GM12878 (cell line): ENCODE measurements at regions not wholly inside any gene's neighbourhood (a gene's known extent, or its start where the extent isn't known, plus 50 kb on each side); places are given as distances from the start of the nearest gene placed in this dataset.

Experiments used
- ATAC-seq: fragments of 200-7000 bp; cut with Tn5 transposase; 3 replicates; pipeline ENCODE4 v1.9.1; 2020; ENCODE audit warnings: mild to moderate bottlenecking, moderate library complexity
- BruUV-seq: library from RNA; stranded (reverse); fragments of 400-500 nt; replicated peaks from 2 replicates; lab custom pipeline; 2021; lab: Mats Ljungman, UMichigan
- CTCF ChIA-PET: fragments of 300-600 bp; sonication (Branson Sonifier 250); formaldehyde crosslinking; extraction: SDS; loops from one replicate; lab custom pipeline; 2021; ENCODE audit warnings: inconsistent platforms; lab: Yijun Ruan, JAX
- POLR2A ChIA-PET: fragments of 350-600 bp; formaldehyde crosslinking; extraction: SDS; loops from one replicate; lab custom pipeline; 2021; ENCODE audit warnings: inconsistent platforms; lab: Charles Lee
- RAD21 ChIA-PET: fragments of 300-600 bp; sonication (Branson Sonifier 250); formaldehyde crosslinking; loops from one replicate; lab custom pipeline; 2023; ENCODE audit warnings: antibody characterized with exemption; ENCODE audit not compliant: unreplicated experiment; lab: Charles Lee
- SMC1A ChIA-PET: fragments of 300-600 bp; sonication (Branson Sonifier 250); formaldehyde crosslinking; loops from one replicate; lab custom pipeline; 2023; ENCODE audit not compliant: unreplicated experiment, uncharacterized antibody; lab: Charles Lee
- DNase-seq: peaks from one replicate; pipeline ENCODE4 v3.0.0-alpha.2; 2011; ENCODE audit warnings: low read depth, low spot score
- FAIRE-seq: peaks from 3 replicates; lab custom pipeline; 2011; peaks lifted over from hg19 to GRCh38; lab: Jason Lieb, UNC
- H2AFZ ChIP-seq: 2 replicates; pipeline ENCODE4 v1.6.0; 2011; ENCODE audit warnings: low read depth, low read length, control low read depth; ENCODE audit not compliant: control insufficient read depth
- H3K27ac ChIP-seq: 2 replicates; pipeline ENCODE4 v1.5.1; 2011; ENCODE audit warnings: control low read depth; ENCODE audit not compliant: control insufficient read depth, insufficient read depth
- H3K27me3 ChIP-seq, 2 experiments: replicated peaks in 1 of 2; 2 replicates each; pipeline versions ENCODE4 v1.6.0 to v1.6.1; 2011; ENCODE audit warnings: low read length in 1 of 2; ENCODE audit not compliant: control insufficient read depth in 2 of 2, insufficient read depth in 2 of 2
- H3K36me3 ChIP-seq, 2 experiments: 2 replicates each; pipeline ENCODE4 v1.5.1; 2011; ENCODE audit warnings: low read length in 1 of 2; ENCODE audit not compliant: control insufficient read depth in 2 of 2, insufficient read depth in 2 of 2
- H3K4me1 ChIP-seq: 2 replicates; pipeline ENCODE4 v1.6.1; 2011; ENCODE audit warnings: mild to moderate bottlenecking, low read length, moderate library complexity, mixed read lengths; ENCODE audit not compliant: control insufficient read depth, insufficient read depth
- H3K4me2 ChIP-seq: 2 replicates; pipeline ENCODE4 v1.6.0; 2011; ENCODE audit warnings: control low read depth; ENCODE audit not compliant: control insufficient read depth, insufficient read depth
- H3K4me3 ChIP-seq: fragments of 200-600 bp; sonication (generic); 2 replicates; pipeline ENCODE4 v1.5.1; 2016
- H3K79me2 ChIP-seq: 2 replicates; pipeline ENCODE4 v1.6.0; 2011; ENCODE audit warnings: low read length; ENCODE audit not compliant: control insufficient read depth, insufficient read depth
- H3K9ac ChIP-seq: 2 replicates; pipeline ENCODE4 v1.8.0; 2011; ENCODE audit warnings: low read length, control low read depth, mixed read lengths; ENCODE audit not compliant: control insufficient read depth, insufficient read depth
- H3K9me3 ChIP-seq: replicated peaks from 3 replicates; pipeline ENCODE4 v1.5.1; 2011; ENCODE audit warnings: mild to moderate bottlenecking, low read length; ENCODE audit not compliant: control insufficient read depth, insufficient read depth
- H4K20me1 ChIP-seq: 2 replicates; pipeline ENCODE4 v1.6.0; 2011; ENCODE audit not compliant: control insufficient read depth, insufficient read depth
- BMI1 ChIP-seq: fragments of 450-650 bp; IDR thresholded peaks from 2 replicates; pipeline ENCODE4 v1.6.1; 2016; ENCODE audit warnings: mild to moderate bottlenecking, moderate library complexity, borderline replicate concordance
- LARP7 ChIP-seq: fragments of 450-650 bp; IDR thresholded peaks from 2 replicates; pipeline ENCODE4 v1.6.1; 2017; ENCODE audit warnings: mild to moderate bottlenecking
- MYC ChIP-seq: IDR thresholded peaks from 2 replicates; pipeline ENCODE4 v1.6.1; 2011; ENCODE audit warnings: mild to moderate bottlenecking, low read length, moderate library complexity, inconsistent platforms; ENCODE audit not compliant: insufficient read depth, insufficient replicate concordance, insufficient read length, severe bottlenecking
- NKRF ChIP-seq: fragments of 450-650 bp; conservative IDR thresholded peaks from 2 replicates; pipeline ENCODE4 v1.6.1; 2017; ENCODE audit warnings: mild to moderate bottlenecking, moderate library complexity
- PKNOX1 ChIP-seq: fragments of 450-650 bp; IDR thresholded peaks from 2 replicates; pipeline ENCODE4 v1.6.1; 2016; ENCODE audit warnings: mild to moderate bottlenecking
- RB1 ChIP-seq: fragments of 450-650 bp; formaldehyde crosslinking; IDR thresholded peaks from 2 replicates; pipeline ENCODE4 v1.6.1; 2017; ENCODE audit warnings: mild to moderate bottlenecking, borderline replicate concordance
- SREBF2 ChIP-seq: IDR thresholded peaks from 2 replicates; pipeline ENCODE4 v1.6.1; 2012; ENCODE audit warnings: mild to moderate bottlenecking, low read length
- TCF12 ChIP-seq: IDR thresholded peaks from 2 replicates; pipeline ENCODE4 v1.6.1; 2011; ENCODE audit warnings: low read depth, mild to moderate bottlenecking, low read length
- USF2 ChIP-seq: IDR thresholded peaks from 2 replicates; pipeline ENCODE4 v1.6.1; 2011; ENCODE audit warnings: low read depth, low read length, improper control_type of control experiment, borderline replicate concordance
- ZNF207 ChIP-seq: fragments of 450-650 bp; IDR thresholded peaks from 2 replicates; pipeline ENCODE4 v1.6.1; 2014; ENCODE audit warnings: antibody characterized with exemption, mild to moderate bottlenecking, borderline replicate concordance
- ZNF24 ChIP-seq: fragments of 450-650 bp; IDR thresholded peaks from 2 replicates; pipeline ENCODE4 v1.6.1; 2017; ENCODE audit warnings: antibody characterized with exemption, mild to moderate bottlenecking
- WGBS: methylation state at CpG from one replicate; pipeline ENCODE4 v1.1.6; 2016; ENCODE audit warnings: low lambda C conversion rate; ENCODE audit not compliant: insufficient replicate concordance, insufficient coverage; ENCODE audit errors: missing lambda C conversion rate; 5-methylcytosine and 5-hydroxymethylcytosine counted together
- in situ Hi-C: fragments of 300-500 bp; cut with MboI; formaldehyde crosslinking; loops from 9 replicates; pipeline ENCODE4 v1.14.3; 2018; ENCODE audit warnings: mixed read lengths
- intact Hi-C: fragments of 100-400 bp; cut with micrococcal nuclease; formaldehyde crosslinking; loops from one replicate; pipeline ENCODE4 v1.14.2; 2022; ENCODE audit not compliant: unreplicated experiment
- TF ChIP-seq, protein P1 (sequence below): IDR thresholded peaks from 2 replicates; pipeline ENCODE4 v1.6.1; 2012; ENCODE audit warnings: mild to moderate bottlenecking, low read depth, low read length
- TF ChIP-seq, protein P2 (sequence below): IDR thresholded peaks from 2 replicates; pipeline ENCODE4 v1.6.1; 2012; ENCODE audit warnings: low read depth, low read length, improper control_type of control experiment

GRCh38 chr20:60070791-60071190 is 112.6 kb downstream of the CDH26 start:
- Histone ChIP-seq H3K27ac (no peak overlapping the region), H3K4me2 (no peak overlapping the region), H3K79me2 (no peaks in the 10 kb centered on the region), H3K9ac (no peak overlapping the region), H3K4me1 (no peaks in the 10 kb centered on the region), H2AFZ (no peak overlapping the region)
- WGBS = 2% methylated on average over 4 of the region's 4 CpGs
- FAIRE-seq (no peak), DNase-seq (no peak)
- RAD21 ChIA-PET = no interaction called here
- CTCF ChIA-PET = interaction anchor here (1.0 kb wide), 1 partner anchor 140 kb away, joined by 3 read pairs; no protein-coding TSS in a partner anchor
- SMC1A ChIA-PET = no interaction called here
- in situ Hi-C loops (no loop called here), intact Hi-C loops (no loop called here)
- no TSS peak for BruUV-seq
- TF ChIP-seq, protein P1, sequence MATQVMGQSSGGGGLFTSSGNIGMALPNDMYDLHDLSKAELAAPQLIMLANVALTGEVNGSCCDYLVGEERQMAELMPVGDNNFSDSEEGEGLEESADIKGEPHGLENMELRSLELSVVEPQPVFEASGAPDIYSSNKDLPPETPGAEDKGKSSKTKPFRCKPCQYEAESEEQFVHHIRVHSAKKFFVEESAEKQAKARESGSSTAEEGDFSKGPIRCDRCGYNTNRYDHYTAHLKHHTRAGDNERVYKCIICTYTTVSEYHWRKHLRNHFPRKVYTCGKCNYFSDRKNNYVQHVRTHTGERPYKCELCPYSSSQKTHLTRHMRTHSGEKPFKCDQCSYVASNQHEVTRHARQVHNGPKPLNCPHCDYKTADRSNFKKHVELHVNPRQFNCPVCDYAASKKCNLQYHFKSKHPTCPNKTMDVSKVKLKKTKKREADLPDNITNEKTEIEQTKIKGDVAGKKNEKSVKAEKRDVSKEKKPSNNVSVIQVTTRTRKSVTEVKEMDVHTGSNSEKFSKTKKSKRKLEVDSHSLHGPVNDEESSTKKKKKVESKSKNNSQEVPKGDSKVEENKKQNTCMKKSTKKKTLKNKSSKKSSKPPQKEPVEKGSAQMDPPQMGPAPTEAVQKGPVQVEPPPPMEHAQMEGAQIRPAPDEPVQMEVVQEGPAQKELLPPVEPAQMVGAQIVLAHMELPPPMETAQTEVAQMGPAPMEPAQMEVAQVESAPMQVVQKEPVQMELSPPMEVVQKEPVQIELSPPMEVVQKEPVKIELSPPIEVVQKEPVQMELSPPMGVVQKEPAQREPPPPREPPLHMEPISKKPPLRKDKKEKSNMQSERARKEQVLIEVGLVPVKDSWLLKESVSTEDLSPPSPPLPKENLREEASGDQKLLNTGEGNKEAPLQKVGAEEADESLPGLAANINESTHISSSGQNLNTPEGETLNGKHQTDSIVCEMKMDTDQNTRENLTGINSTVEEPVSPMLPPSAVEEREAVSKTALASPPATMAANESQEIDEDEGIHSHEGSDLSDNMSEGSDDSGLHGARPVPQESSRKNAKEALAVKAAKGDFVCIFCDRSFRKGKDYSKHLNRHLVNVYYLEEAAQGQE = no peak
- no peak for TF ChIP-seq MYC
- TF ChIP-seq USF2 = no peak
- no peak for TF ChIP-seq ZNF207
- TF ChIP-seq TCF12 = no peak
- TF ChIP-seq RB1 = no peak
- TF ChIP-seq ZNF24 = no peak
- TF ChIP-seq LARP7 = no peak
- no peak for TF ChIP-seq BMI1
- no peak for TF ChIP-seq SREBF2
- TF ChIP-seq NKRF = no peak
- no peak for TF ChIP-seq PKNOX1
- TF ChIP-seq, protein P2, sequence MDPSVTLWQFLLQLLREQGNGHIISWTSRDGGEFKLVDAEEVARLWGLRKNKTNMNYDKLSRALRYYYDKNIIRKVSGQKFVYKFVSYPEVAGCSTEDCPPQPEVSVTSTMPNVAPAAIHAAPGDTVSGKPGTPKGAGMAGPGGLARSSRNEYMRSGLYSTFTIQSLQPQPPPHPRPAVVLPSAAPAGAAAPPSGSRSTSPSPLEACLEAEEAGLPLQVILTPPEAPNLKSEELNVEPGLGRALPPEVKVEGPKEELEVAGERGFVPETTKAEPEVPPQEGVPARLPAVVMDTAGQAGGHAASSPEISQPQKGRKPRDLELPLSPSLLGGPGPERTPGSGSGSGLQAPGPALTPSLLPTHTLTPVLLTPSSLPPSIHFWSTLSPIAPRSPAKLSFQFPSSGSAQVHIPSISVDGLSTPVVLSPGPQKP = no peak
- TF ChIP-seq, all 136 proteins: peak for 0
- Histone ChIP-seq H3K27me3 (no peaks in the 10 kb centered on the region), H3K9me3 (no peaks in the 10 kb centered on the region; the same call in 2 of the 3 replicates), H4K20me1 (no peaks in the 10 kb centered on the region), H3K36me3 (no peaks in the 10 kb centered on the region), H3K4me3 (no peak overlapping the region)
- POLR2A ChIA-PET = no interaction called here
- ATAC-seq = no peak
